ENCODE measurements at regions not wholly inside any gene's neighbourhood (a gene's known extent, or its start where the extent isn't known, plus 50 kb on each side); places are given as distances from the start of the nearest gene placed in this dataset.

- TF ChIP-seq CTCF (IDR thresholded peaks at IDR 0.05) (no peak), POLR2A (IDR thresholded peaks at IDR 0.05) (no peak)
Measured at GRCh38 chr12:115864396-115864795, 413.1 kb downstream of the MED13L start.

Data from Peyer's patch (tissue), 4 donors.